ENCODE measurements at regions not wholly inside any gene's neighbourhood (a gene's known extent, or its start where the extent isn't known, plus 50 kb on each side); places are given as distances from the start of the nearest gene placed in this dataset.

- no peak overlapping the region for H3K4me3 ChIP-seq (ENCODE audit: low read depth, low read length)
- TF ChIP-seq CTCF (conservative IDR thresholded peaks at IDR 0.05; ENCODE audit: low read depth, low read length): no peak
- no peak for DNase-seq (ENCODE audit: low read depth)
These were observed 81.7 kb upstream of the VANGL1 start for GRCh38 chr1:115560027-115560426.

GRCh38 chr1:115558275-115558674 lies 83.5 kb upstream of the VANGL1 start:
- H3K4me3 ChIP-seq (ENCODE audit: low read depth, low read length): no peak overlapping the region
- DNase-seq (ENCODE audit: low read depth): no peak
- TF ChIP-seq CTCF (conservative IDR thresholded peaks at IDR 0.05; ENCODE audit: low read depth, low read length): no peak

GRCh38 chr1:115557715-115558114 lies 84.1 kb upstream of the VANGL1 start:
- H3K4me3 ChIP-seq (ENCODE audit: low read depth, low read length): no peak overlapping the region
- DNase-seq (ENCODE audit: low read depth): no peak
- no peak for TF ChIP-seq CTCF (conservative IDR thresholded peaks at IDR 0.05; ENCODE audit: low read depth, low read length)

GRCh38 chr1:115556236-115556635 lies 85.5 kb upstream of the VANGL1 start:
- no peak for TF ChIP-seq CTCF (conservative IDR thresholded peaks at IDR 0.05; ENCODE audit: low read depth, low read length)
- no peak for DNase-seq (ENCODE audit: low read depth)
- no peak overlapping the region for H3K4me3 ChIP-seq (ENCODE audit: low read depth, low read length)

- H3K4me3 ChIP-seq (ENCODE audit: low read depth, low read length): no peak overlapping the region
- TF ChIP-seq CTCF (conservative IDR thresholded peaks at IDR 0.05; ENCODE audit: low read depth, low read length): no peak
- DNase-seq (ENCODE audit: low read depth): no peak
These were observed 86.3 kb upstream of the VANGL1 start for GRCh38 chr1:115555446-115555845.

- no peak for TF ChIP-seq CTCF (conservative IDR thresholded peaks at IDR 0.05; ENCODE audit: low read depth, low read length)
- H3K4me3 ChIP-seq (ENCODE audit: low read depth, low read length): no peak overlapping the region
- no peak for DNase-seq (ENCODE audit: low read depth)
These were observed 94.1 kb upstream of the VANGL1 start for GRCh38 chr1:115547696-115548095.

- no peak for TF ChIP-seq CTCF (conservative IDR thresholded peaks at IDR 0.05; ENCODE audit: low read depth, low read length)
- H3K4me3 ChIP-seq (ENCODE audit: low read depth, low read length): no peak overlapping the region
- DNase-seq (ENCODE audit: low read depth): no peak
These were observed 94.9 kb upstream of the VANGL1 start for GRCh38 chr1:115546846-115547245.
